MM.1S (cell line): ENCODE measurements at regions not wholly inside any gene's neighbourhood (a gene's known extent, or its start where the extent isn't known, plus 50 kb on each side); places are given as distances from the start of the nearest gene placed in this dataset.

Source experiments
- DNase-seq: peaks from one replicate; pipeline ENCODE4 v3.0.0-alpha.2; 2015
- H2AFZ ChIP-seq: fragments of 300-600 bp; sonication (generic); 2 replicates; pipeline ENCODE4 v1.6.0; 2016; ENCODE audit warnings: antibody characterized with exemption, low read length
- H3F3A ChIP-seq: fragments of 300-600 bp; sonication (generic); 2 replicates; pipeline ENCODE4 v1.6.1; 2016; ENCODE audit warnings: mild to moderate bottlenecking, antibody characterized with exemption, low read length, moderate library complexity, mixed read lengths; ENCODE audit not compliant: insufficient read depth
- H3K27ac ChIP-seq: fragments of 300-600 bp; sonication (generic); 2 replicates; pipeline ENCODE4 v1.5.1; 2016; ENCODE audit warnings: mild to moderate bottlenecking, low read length
- H3K27me3 ChIP-seq: fragments of 300-600 bp; sonication (generic); replicated peaks from 2 replicates; pipeline ENCODE4 v1.6.0; 2016; ENCODE audit warnings: low read length; ENCODE audit not compliant: insufficient read depth
- H3K36me3 ChIP-seq: fragments of 300-600 bp; sonication (generic); replicated peaks from 2 replicates; pipeline ENCODE4 v1.6.1; 2016; ENCODE audit warnings: mild to moderate bottlenecking, low read length, mixed read lengths; ENCODE audit not compliant: insufficient read depth
- H3K4me1 ChIP-seq: fragments of 300-600 bp; sonication (generic); 2 replicates; pipeline ENCODE4 v1.6.1; 2016; ENCODE audit warnings: low read length, mixed read lengths
- H3K4me2 ChIP-seq: fragments of 300-600 bp; sonication (generic); 2 replicates; pipeline ENCODE4 v1.6.0; 2016; ENCODE audit warnings: low read depth, low read length
- H3K4me3 ChIP-seq: fragments of 300-600 bp; sonication (generic); 2 replicates; pipeline ENCODE4 v1.5.1; 2016; ENCODE audit warnings: low read length, mixed read lengths
- H3K79me2 ChIP-seq: fragments of 300-600 bp; sonication (generic); 2 replicates; pipeline ENCODE4 v1.6.1; 2016; ENCODE audit warnings: mixed run types, low read length, mixed read lengths
- H3K9ac ChIP-seq: fragments of 300-600 bp; sonication (generic); 2 replicates; pipeline ENCODE4 v1.6.1; 2016; ENCODE audit warnings: low read length, mixed read lengths
- H3K9me2 ChIP-seq: fragments of 300-600 bp; sonication (generic); replicated peaks from 2 replicates; pipeline ENCODE4 v1.6.1; 2016; ENCODE audit warnings: mild to moderate bottlenecking, low read length, mixed read lengths; ENCODE audit not compliant: insufficient read depth
- H3K9me3 ChIP-seq: fragments of 300-600 bp; sonication (generic); replicated peaks from 2 replicates; pipeline ENCODE4 v1.6.1; 2016; ENCODE audit warnings: mild to moderate bottlenecking, low read length, mixed read lengths; ENCODE audit not compliant: insufficient read depth
- H4K20me1 ChIP-seq: fragments of 300-600 bp; sonication (generic); 2 replicates; pipeline ENCODE4 v1.6.1; 2016; ENCODE audit warnings: mild to moderate bottlenecking, low read length, moderate library complexity, mixed read lengths; ENCODE audit not compliant: insufficient read depth
- CTCF ChIP-seq: fragments of 300-600 bp; sonication (generic); IDR thresholded peaks from 2 replicates; pipeline ENCODE4 v1.5.1; 2016; ENCODE audit warnings: antibody characterized with exemption, low read length, mixed read lengths
- EZH2 ChIP-seq: fragments of 300-600 bp; sonication (generic); optimal IDR thresholded peaks from 2 replicates; pipeline ENCODE3; 2017; ENCODE audit warnings: low read depth, mild to moderate bottlenecking, antibody characterized with exemption, low read length, mixed read lengths
- EZH2phosphoT487 ChIP-seq: fragments of 300-600 bp; sonication (generic); IDR thresholded peaks from 2 replicates; pipeline ENCODE4 v1.6.1; 2018; ENCODE audit warnings: antibody characterized with exemption, low read length

GRCh38 chr17:70318051-70318450 is 148.7 kb downstream of the KCNJ2 start:
- Histone ChIP-seq H3K9me3 (no peaks in the 10 kb centered on the region), H3K79me2 (no peaks in the 10 kb centered on the region), H2AFZ (no peak overlapping the region), H4K20me1 (no peaks in the 10 kb centered on the region), H3K9me2 (no peaks in the 10 kb centered on the region), H3K27ac (no peak overlapping the region), H3K36me3 (no peaks in the 10 kb centered on the region), H3K9ac (no peak overlapping the region), H3K27me3 (no peaks in the 10 kb centered on the region), H3F3A (no peaks in the 10 kb centered on the region), H3K4me2 (no peak overlapping the region), H3K4me3 (no peak overlapping the region), H3K4me1 (no peaks in the 10 kb centered on the region)
- DNase-seq, result no peak
- TF ChIP-seq EZH2phosphoT487 (no peak), EZH2 (no peak), CTCF (no peak)

DNA sequence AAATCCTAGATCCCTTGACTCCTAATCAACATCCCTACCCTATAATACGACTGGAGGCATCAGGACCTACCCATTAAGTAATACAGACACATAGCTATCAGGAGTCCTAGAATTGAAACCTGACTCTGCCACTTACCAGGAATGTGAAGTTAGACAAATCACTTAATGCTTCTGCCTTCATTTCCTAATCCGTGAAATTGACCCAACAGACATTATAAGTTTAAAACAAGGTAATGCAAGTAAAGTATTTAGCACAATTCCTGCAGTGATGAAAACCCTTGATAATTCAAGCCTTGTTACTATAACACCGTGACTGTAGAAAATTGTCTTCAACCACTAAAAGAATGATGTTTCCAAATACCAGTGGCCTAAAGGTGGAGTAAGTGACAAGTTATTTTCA is 150.2 kb downstream of the KCNJ2 start:
- DNase-seq, result no peak
- Histone ChIP-seq H3K4me3 (no peak overlapping the region), H3K4me1 (no peaks in the 10 kb centered on the region), H3K27me3 (no peaks in the 10 kb centered on the region), H3K27ac (no peak overlapping the region), H3K4me2 (no peak overlapping the region), H3K9ac (no peak overlapping the region), H3K79me2 (no peaks in the 10 kb centered on the region), H3F3A (no peaks in the 10 kb centered on the region), H3K9me2 (no peaks in the 10 kb centered on the region), H3K36me3 (no peaks in the 10 kb centered on the region), H2AFZ (no peak overlapping the region), H4K20me1 (no peaks in the 10 kb centered on the region), H3K9me3 (no peaks in the 10 kb centered on the region)
- no peak for TF ChIP-seq EZH2phosphoT487
- TF ChIP-seq CTCF, result no peak
- TF ChIP-seq EZH2, result no peak

DNA sequence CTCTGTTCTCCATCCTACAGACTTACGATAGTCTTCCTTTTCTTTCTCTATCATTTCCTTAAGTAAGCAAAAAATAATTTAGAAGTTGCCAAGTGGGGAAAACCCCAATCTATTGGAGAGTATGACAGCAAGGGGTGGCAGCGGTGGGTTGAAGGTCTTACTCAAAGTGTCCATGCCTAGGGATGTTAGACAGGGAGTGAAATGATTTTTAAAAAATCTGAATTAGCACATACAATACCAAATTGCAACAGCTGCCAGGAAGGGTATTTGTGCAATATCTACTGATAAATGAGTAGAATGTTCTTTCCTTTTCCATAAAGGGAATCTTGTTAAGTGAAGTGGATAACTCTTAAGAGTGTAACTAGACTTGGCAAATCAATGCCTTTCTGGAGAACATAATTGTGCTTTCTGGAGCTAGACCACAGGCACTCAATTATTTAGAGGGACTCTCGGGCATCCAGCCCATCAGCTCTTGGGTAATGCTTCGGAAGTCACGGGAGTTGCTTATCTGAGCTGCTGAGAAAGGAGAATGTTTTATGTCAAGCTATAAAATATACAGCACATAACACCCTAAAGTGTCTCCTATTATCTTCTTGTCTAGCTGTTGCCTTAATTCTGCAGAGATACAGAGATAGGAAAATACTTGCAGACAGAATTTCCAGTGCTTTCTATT is 151.5 kb downstream of the KCNJ2 start:
- H3K4me3 ChIP-seq, result no peak overlapping the region
- no peaks in the 10 kb centered on the region for H3K9me3 ChIP-seq
- H3K4me1 ChIP-seq, result no peaks in the 10 kb centered on the region
- no peaks in the 10 kb centered on the region for H4K20me1 ChIP-seq
- DNase-seq, result no peak
- no peaks in the 10 kb centered on the region for H3K9me2 ChIP-seq
- H3K36me3 ChIP-seq, result no peaks in the 10 kb centered on the region
- TF ChIP-seq EZH2 (no peak), EZH2phosphoT487 (no peak), CTCF (no peak)
- no peaks in the 10 kb centered on the region for H3F3A ChIP-seq
- no peaks in the 10 kb centered on the region for H3K27me3 ChIP-seq
- H3K79me2 ChIP-seq, result no peaks in the 10 kb centered on the region
- H2AFZ ChIP-seq, result no peak overlapping the region
- no peak overlapping the region for H3K4me2 ChIP-seq
- H3K9ac ChIP-seq, result no peak overlapping the region
- no peak overlapping the region for H3K27ac ChIP-seq
